Heart left ventricle (tissue), 13 donors: ENCODE measurements at regions not wholly inside any gene's neighbourhood (a gene's known extent, or its start where the extent isn't known, plus 50 kb on each side); places are given as distances from the start of the nearest gene placed in this dataset.

Source experiments
- POLR2A ChIP-seq, 2 donors: fragments of 450-650 bp; IDR thresholded peaks; one replicate each; pipeline ENCODE4 v1.6.1; 2017; ENCODE audit warnings: antibody characterized with exemption in 2 of 2, mild to moderate bottlenecking in 2 of 2, moderate library complexity in 2 of 2
- TF ChIP-seq, protein P1 (sequence below), 12 donors: fragments of 200-600 bp; sonication (generic) in 4 of 12; IDR thresholded peaks; one replicate each; pipeline versions ENCODE4 v1.5.0 to v1.8.0; 2018 to 2022; ENCODE audit warnings: antibody characterized with exemption in 12 of 12, mild to moderate bottlenecking in 5 of 12
- donor health status: ischemic (EF 13 %, LVEDD 7.1; RV severe dilation, severe dysfunction).
- donor health status: DM: no; HTN: yes; CAD: no.
- donor health status: DM: no; HTN: no; CAD: no.
- donor health status: ischemic (EF 25% LVEDD 6.9; RV normal size, moderate dysfunction).
- donor health status: ischemic (EF 25% LVEDD 5.7; RV mildly dilated, moderate dysfunction).
- donor health status: ischemic (EF 35%, LVEDD 5.7; RV mildly dilated, moderate dysfunction).
- donor health status: nonischemic (EF 11% LVEDD 7.7; RV severe dilation, severe dysfunction).
- donor health status: DM: yes; HTN: yes; CAD: no.
- donor health status: PGD.
- donor health status: ischemic (EF 29% LVEDD 5.4; RV normal size, mild dysfunction).
- donor health status: nonischemic (EF 23%, LVEDD 6.1; RV moderate dilation, normal function).

DNA sequence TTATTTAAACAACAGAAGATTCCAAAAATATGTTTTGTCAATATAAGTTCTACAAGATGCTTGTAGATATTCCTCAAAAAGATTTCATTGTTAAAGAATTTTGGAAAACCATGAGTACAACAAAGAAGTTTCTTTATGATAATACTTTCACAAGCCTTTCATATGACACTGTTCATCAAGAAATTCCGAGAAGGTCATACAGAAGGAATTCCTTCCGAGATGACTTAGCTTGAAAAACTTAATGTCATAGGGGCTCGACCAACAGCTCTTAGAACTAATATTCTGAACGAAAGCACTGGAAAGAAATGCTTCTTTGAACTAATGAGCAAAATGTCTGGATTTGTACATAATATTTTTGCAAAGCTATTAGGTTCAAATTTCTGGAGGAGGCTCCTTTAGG, 403.4 kb downstream of the KLF5 start:
- TF ChIP-seq, protein P1, sequence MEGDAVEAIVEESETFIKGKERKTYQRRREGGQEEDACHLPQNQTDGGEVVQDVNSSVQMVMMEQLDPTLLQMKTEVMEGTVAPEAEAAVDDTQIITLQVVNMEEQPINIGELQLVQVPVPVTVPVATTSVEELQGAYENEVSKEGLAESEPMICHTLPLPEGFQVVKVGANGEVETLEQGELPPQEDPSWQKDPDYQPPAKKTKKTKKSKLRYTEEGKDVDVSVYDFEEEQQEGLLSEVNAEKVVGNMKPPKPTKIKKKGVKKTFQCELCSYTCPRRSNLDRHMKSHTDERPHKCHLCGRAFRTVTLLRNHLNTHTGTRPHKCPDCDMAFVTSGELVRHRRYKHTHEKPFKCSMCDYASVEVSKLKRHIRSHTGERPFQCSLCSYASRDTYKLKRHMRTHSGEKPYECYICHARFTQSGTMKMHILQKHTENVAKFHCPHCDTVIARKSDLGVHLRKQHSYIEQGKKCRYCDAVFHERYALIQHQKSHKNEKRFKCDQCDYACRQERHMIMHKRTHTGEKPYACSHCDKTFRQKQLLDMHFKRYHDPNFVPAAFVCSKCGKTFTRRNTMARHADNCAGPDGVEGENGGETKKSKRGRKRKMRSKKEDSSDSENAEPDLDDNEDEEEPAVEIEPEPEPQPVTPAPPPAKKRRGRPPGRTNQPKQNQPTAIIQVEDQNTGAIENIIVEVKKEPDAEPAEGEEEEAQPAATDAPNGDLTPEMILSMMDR (IDR thresholded peaks at IDR 0.05): no peak
- TF ChIP-seq POLR2A (IDR thresholded peaks at IDR 0.05): no peak
